ENCODE measurements at regions not wholly inside any gene's neighbourhood (a gene's known extent, or its start where the extent isn't known, plus 50 kb on each side); places are given as distances from the start of the nearest gene placed in this dataset.

- Histone ChIP-seq H3K27ac (ENCODE audit: low read depth, low read length) (no peak overlapping the region), H3K27me3 (ENCODE audit: control insufficient read depth in 1 of 2, insufficient read depth in 2 of 2, low read length in 2 of 2) (peaks cover 0 to 24% of the 10 kb centered on the region in 2 donors), H3K4me3 (ENCODE audit: low read depth in 1 of 2, low read length in 2 of 2) (no peak overlapping the region), H3K4me1 (ENCODE audit: control insufficient read depth in 1 of 2, insufficient read depth in 2 of 2, low read length in 2 of 2) (no peaks in the 10 kb centered on the region), H3K36me3 (ENCODE audit: control insufficient read depth in 1 of 2, insufficient read depth in 2 of 2, low read length in 2 of 2) (no peaks in the 10 kb centered on the region), H3K9ac (ENCODE audit: low read depth in 1 of 2, low read length in 2 of 2) (no peak overlapping the region), H3K9me3 (ENCODE audit: control insufficient read depth in 1 of 2, low read length in 2 of 2) (no peaks in the 10 kb centered on the region)
These were observed 78.4 kb downstream of the TSPAN17 start for GRCh38 chr5:176725521-176726280.

- no peaks in the 10 kb centered on the region for H3K9me3 ChIP-seq (ENCODE audit: control insufficient read depth in 1 of 2, low read length in 2 of 2)
- H3K4me1 ChIP-seq (ENCODE audit: control insufficient read depth in 1 of 2, insufficient read depth in 2 of 2, low read length in 2 of 2) = no peaks in the 10 kb centered on the region
- peaks cover 0 to 30% of the 10 kb centered on the region in 2 donors for H3K27me3 ChIP-seq (ENCODE audit: control insufficient read depth in 1 of 2, insufficient read depth in 2 of 2, low read length in 2 of 2)
- H3K4me3 ChIP-seq (ENCODE audit: low read depth in 1 of 2, low read length in 2 of 2) = no peak overlapping the region
- H3K9ac ChIP-seq (ENCODE audit: low read depth in 1 of 2, low read length in 2 of 2) = no peak overlapping the region
- H3K27ac ChIP-seq (ENCODE audit: low read depth, low read length) = no peak overlapping the region
- H3K36me3 ChIP-seq (ENCODE audit: control insufficient read depth in 1 of 2, insufficient read depth in 2 of 2, low read length in 2 of 2) = no peaks in the 10 kb centered on the region
These were observed 79.7 kb downstream of the TSPAN17 start for GRCh38 chr5:176726746-176727527.

GRCh38 chr5:176727528-176727900, 80.2 kb downstream of the TSPAN17 start:
- Histone ChIP-seq H3K4me3 (ENCODE audit: low read depth in 1 of 2, low read length in 2 of 2) (no peak overlapping the region), H3K4me1 (ENCODE audit: control insufficient read depth in 1 of 2, insufficient read depth in 2 of 2, low read length in 2 of 2) (no peaks in the 10 kb centered on the region), H3K27ac (ENCODE audit: low read depth, low read length) (no peak overlapping the region), H3K9ac (ENCODE audit: low read depth in 1 of 2, low read length in 2 of 2) (no peak overlapping the region), H3K36me3 (ENCODE audit: control insufficient read depth in 1 of 2, insufficient read depth in 2 of 2, low read length in 2 of 2) (no peaks in the 10 kb centered on the region), H3K27me3 (ENCODE audit: control insufficient read depth in 1 of 2, insufficient read depth in 2 of 2, low read length in 2 of 2) (peaks cover 0 to 29% of the 10 kb centered on the region in 2 donors), H3K9me3 (ENCODE audit: control insufficient read depth in 1 of 2, low read length in 2 of 2) (no peaks in the 10 kb centered on the region)

GRCh38 chr5:176727983-176728675, 80.8 kb downstream of the TSPAN17 start:
- no peak overlapping the region for H3K9ac ChIP-seq (ENCODE audit: low read depth in 1 of 2, low read length in 2 of 2)
- H3K4me1 ChIP-seq (ENCODE audit: control insufficient read depth in 1 of 2, insufficient read depth in 2 of 2, low read length in 2 of 2) = no peaks in the 10 kb centered on the region
- no peaks in the 10 kb centered on the region for H3K9me3 ChIP-seq (ENCODE audit: control insufficient read depth in 1 of 2, low read length in 2 of 2)
- no peak overlapping the region for H3K27ac ChIP-seq (ENCODE audit: low read depth, low read length)
- no peak overlapping the region for H3K4me3 ChIP-seq (ENCODE audit: low read depth in 1 of 2, low read length in 2 of 2)
- peaks cover 0 to 23% of the 10 kb centered on the region in 2 donors for H3K27me3 ChIP-seq (ENCODE audit: control insufficient read depth in 1 of 2, insufficient read depth in 2 of 2, low read length in 2 of 2)
- no peaks in the 10 kb centered on the region for H3K36me3 ChIP-seq (ENCODE audit: control insufficient read depth in 1 of 2, insufficient read depth in 2 of 2, low read length in 2 of 2)

GRCh38 chr5:176728831-176729251, 81.5 kb upstream of the UNC5A start:
- no peak overlapping the region for H3K27ac ChIP-seq (ENCODE audit: low read depth, low read length)
- peaks cover 0 to 21% of the 10 kb centered on the region in 2 donors for H3K27me3 ChIP-seq (ENCODE audit: control insufficient read depth in 1 of 2, insufficient read depth in 2 of 2, low read length in 2 of 2)
- H3K4me1 ChIP-seq (ENCODE audit: control insufficient read depth in 1 of 2, insufficient read depth in 2 of 2, low read length in 2 of 2) = no peaks in the 10 kb centered on the region
- H3K36me3 ChIP-seq (ENCODE audit: control insufficient read depth in 1 of 2, insufficient read depth in 2 of 2, low read length in 2 of 2) = no peaks in the 10 kb centered on the region
- H3K4me3 ChIP-seq (ENCODE audit: low read depth in 1 of 2, low read length in 2 of 2) = no peak overlapping the region
- no peak overlapping the region for H3K9ac ChIP-seq (ENCODE audit: low read depth in 1 of 2, low read length in 2 of 2)
- no peaks in the 10 kb centered on the region for H3K9me3 ChIP-seq (ENCODE audit: control insufficient read depth in 1 of 2, low read length in 2 of 2)

GRCh38 chr5:176730815-176731475, 79.4 kb upstream of the UNC5A start:
- Histone ChIP-seq H3K36me3 (ENCODE audit: control insufficient read depth in 1 of 2, insufficient read depth in 2 of 2, low read length in 2 of 2) (no peaks in the 10 kb centered on the region), H3K9ac (ENCODE audit: low read depth in 1 of 2, low read length in 2 of 2) (no peak overlapping the region), H3K4me1 (ENCODE audit: control insufficient read depth in 1 of 2, insufficient read depth in 2 of 2, low read length in 2 of 2) (no peaks in the 10 kb centered on the region), H3K9me3 (ENCODE audit: control insufficient read depth in 1 of 2, low read length in 2 of 2) (no peaks in the 10 kb centered on the region), H3K27me3 (ENCODE audit: control insufficient read depth in 1 of 2, insufficient read depth in 2 of 2, low read length in 2 of 2) (peaks cover 4 to 19% of the 10 kb centered on the region in 2 donors), H3K27ac (ENCODE audit: low read depth, low read length) (no peak overlapping the region), H3K4me3 (ENCODE audit: low read depth in 1 of 2, low read length in 2 of 2) (no peak overlapping the region)

GRCh38 chr5:176731506-176732160, 78.7 kb upstream of the UNC5A start:
- Histone ChIP-seq H3K4me3 (ENCODE audit: low read depth in 1 of 2, low read length in 2 of 2) (no peak overlapping the region), H3K9me3 (ENCODE audit: control insufficient read depth in 1 of 2, low read length in 2 of 2) (no peaks in the 10 kb centered on the region), H3K36me3 (ENCODE audit: control insufficient read depth in 1 of 2, insufficient read depth in 2 of 2, low read length in 2 of 2) (no peaks in the 10 kb centered on the region), H3K27ac (ENCODE audit: low read depth, low read length) (no peak overlapping the region), H3K9ac (ENCODE audit: low read depth in 1 of 2, low read length in 2 of 2) (no peak overlapping the region), H3K27me3 (ENCODE audit: control insufficient read depth in 1 of 2, insufficient read depth in 2 of 2, low read length in 2 of 2) (peaks cover 4 to 14% of the 10 kb centered on the region in 2 donors), H3K4me1 (ENCODE audit: control insufficient read depth in 1 of 2, insufficient read depth in 2 of 2, low read length in 2 of 2) (no peaks in the 10 kb centered on the region)

GRCh38 chr5:176732306-176732705, 78.1 kb upstream of the UNC5A start:
- Histone ChIP-seq H3K27me3 (ENCODE audit: control insufficient read depth in 1 of 2, insufficient read depth in 2 of 2, low read length in 2 of 2) (peaks cover 4 to 14% of the 10 kb centered on the region in 2 donors), H3K9ac (ENCODE audit: low read depth in 1 of 2, low read length in 2 of 2) (no peak overlapping the region), H3K27ac (ENCODE audit: low read depth, low read length) (no peak overlapping the region), H3K4me1 (ENCODE audit: control insufficient read depth in 1 of 2, insufficient read depth in 2 of 2, low read length in 2 of 2) (no peaks in the 10 kb centered on the region), H3K4me3 (ENCODE audit: low read depth in 1 of 2, low read length in 2 of 2) (no peak overlapping the region), H3K36me3 (ENCODE audit: control insufficient read depth in 1 of 2, insufficient read depth in 2 of 2, low read length in 2 of 2) (no peaks in the 10 kb centered on the region), H3K9me3 (ENCODE audit: control insufficient read depth in 1 of 2, low read length in 2 of 2) (no peaks in the 10 kb centered on the region)

GRCh38 chr5:176732736-176733405, 77.5 kb upstream of the UNC5A start:
- Histone ChIP-seq H3K36me3 (ENCODE audit: control insufficient read depth in 1 of 2, insufficient read depth in 2 of 2, low read length in 2 of 2) (no peaks in the 10 kb centered on the region), H3K9ac (ENCODE audit: low read depth in 1 of 2, low read length in 2 of 2) (no peak overlapping the region), H3K27me3 (ENCODE audit: control insufficient read depth in 1 of 2, insufficient read depth in 2 of 2, low read length in 2 of 2) (peaks cover 4 to 17% of the 10 kb centered on the region in 2 donors), H3K4me1 (ENCODE audit: control insufficient read depth in 1 of 2, insufficient read depth in 2 of 2, low read length in 2 of 2) (no peaks in the 10 kb centered on the region), H3K4me3 (ENCODE audit: low read depth in 1 of 2, low read length in 2 of 2) (no peak overlapping the region), H3K9me3 (ENCODE audit: control insufficient read depth in 1 of 2, low read length in 2 of 2) (no peaks in the 10 kb centered on the region), H3K27ac (ENCODE audit: low read depth, low read length) (no peak overlapping the region)

All from duodenal mucosa (tissue), 2 donors.